Endothelial cell (in vitro differentiated cells): ENCODE measurements at regions not wholly inside any gene's neighbourhood (a gene's known extent, or its start where the extent isn't known, plus 50 kb on each side); places are given as distances from the start of the nearest gene placed in this dataset.

Experiments used
- DNase-seq: peaks from one replicate; pipeline ENCODE4 v3.0.0; 2021; ENCODE audit warnings: low spot score
- H3K27ac Mint-ChIP-seq: one replicate; pipeline ENCODE4 v1.8.0; 2021; ENCODE audit warnings: mixed read lengths, inconsistent platforms; ENCODE audit not compliant: unreplicated experiment
- H3K27me3 Mint-ChIP-seq: one replicate; pipeline ENCODE4 v1.8.0; 2021; ENCODE audit warnings: mild to moderate bottlenecking, moderate library complexity, mixed read lengths, inconsistent platforms; ENCODE audit not compliant: unreplicated experiment
- H3K36me3 Mint-ChIP-seq: one replicate; pipeline ENCODE4 v1.8.0; 2021; ENCODE audit warnings: mild to moderate bottlenecking, low read depth, mixed read lengths, inconsistent platforms; ENCODE audit not compliant: unreplicated experiment
- H3K4me1 Mint-ChIP-seq: one replicate; pipeline ENCODE4 v1.8.0; 2021; ENCODE audit warnings: mild to moderate bottlenecking, mixed read lengths, inconsistent platforms; ENCODE audit not compliant: unreplicated experiment
- H3K4me3 Mint-ChIP-seq: one replicate; pipeline ENCODE4 v1.8.0; 2021; ENCODE audit warnings: mild to moderate bottlenecking, mixed read lengths, inconsistent platforms; ENCODE audit not compliant: unreplicated experiment
- H3K9me3 Mint-ChIP-seq: one replicate; pipeline ENCODE4 v1.8.0; 2021; ENCODE audit warnings: mixed read lengths, inconsistent platforms; ENCODE audit not compliant: unreplicated experiment
- TF ChIP-seq, protein P1 (sequence below): fragments of 200-600 bp; sonication (generic); IDR thresholded peaks from one replicate; pipeline ENCODE4 v1.5.0; 2021; ENCODE audit warnings: antibody characterized with exemption; ENCODE audit not compliant: unreplicated experiment

DNA sequence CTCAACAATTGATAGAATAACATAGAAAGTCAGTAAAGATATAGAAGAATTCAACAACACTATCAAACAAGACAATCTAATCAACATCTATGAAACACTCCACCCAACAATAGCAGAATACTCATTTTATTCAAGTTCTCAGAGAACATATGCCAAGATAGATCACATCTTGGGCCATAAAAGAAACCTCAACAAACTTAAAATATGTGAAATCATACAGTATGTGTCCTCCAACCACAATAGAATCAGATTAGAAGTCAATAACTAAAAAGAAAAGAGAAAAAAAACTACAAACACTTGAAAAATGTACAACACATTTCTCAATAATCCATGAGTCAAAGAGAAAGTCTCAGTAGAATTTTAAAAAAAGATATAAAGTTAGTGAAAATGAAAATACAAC lies 78.6 kb upstream of the LDB2 start:
- TF ChIP-seq, protein P1, sequence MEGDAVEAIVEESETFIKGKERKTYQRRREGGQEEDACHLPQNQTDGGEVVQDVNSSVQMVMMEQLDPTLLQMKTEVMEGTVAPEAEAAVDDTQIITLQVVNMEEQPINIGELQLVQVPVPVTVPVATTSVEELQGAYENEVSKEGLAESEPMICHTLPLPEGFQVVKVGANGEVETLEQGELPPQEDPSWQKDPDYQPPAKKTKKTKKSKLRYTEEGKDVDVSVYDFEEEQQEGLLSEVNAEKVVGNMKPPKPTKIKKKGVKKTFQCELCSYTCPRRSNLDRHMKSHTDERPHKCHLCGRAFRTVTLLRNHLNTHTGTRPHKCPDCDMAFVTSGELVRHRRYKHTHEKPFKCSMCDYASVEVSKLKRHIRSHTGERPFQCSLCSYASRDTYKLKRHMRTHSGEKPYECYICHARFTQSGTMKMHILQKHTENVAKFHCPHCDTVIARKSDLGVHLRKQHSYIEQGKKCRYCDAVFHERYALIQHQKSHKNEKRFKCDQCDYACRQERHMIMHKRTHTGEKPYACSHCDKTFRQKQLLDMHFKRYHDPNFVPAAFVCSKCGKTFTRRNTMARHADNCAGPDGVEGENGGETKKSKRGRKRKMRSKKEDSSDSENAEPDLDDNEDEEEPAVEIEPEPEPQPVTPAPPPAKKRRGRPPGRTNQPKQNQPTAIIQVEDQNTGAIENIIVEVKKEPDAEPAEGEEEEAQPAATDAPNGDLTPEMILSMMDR: no peak
- Mint-ChIP-seq H3K27me3 (no peaks in the 10 kb centered on the region), H3K27ac (no peak overlapping the region), H3K36me3 (no peaks in the 10 kb centered on the region), H3K4me1 (peaks cover 3% of the 10 kb centered on the region), H3K9me3 (no peaks in the 10 kb centered on the region), H3K4me3 (no peak overlapping the region)
- no peak for DNase-seq

DNA sequence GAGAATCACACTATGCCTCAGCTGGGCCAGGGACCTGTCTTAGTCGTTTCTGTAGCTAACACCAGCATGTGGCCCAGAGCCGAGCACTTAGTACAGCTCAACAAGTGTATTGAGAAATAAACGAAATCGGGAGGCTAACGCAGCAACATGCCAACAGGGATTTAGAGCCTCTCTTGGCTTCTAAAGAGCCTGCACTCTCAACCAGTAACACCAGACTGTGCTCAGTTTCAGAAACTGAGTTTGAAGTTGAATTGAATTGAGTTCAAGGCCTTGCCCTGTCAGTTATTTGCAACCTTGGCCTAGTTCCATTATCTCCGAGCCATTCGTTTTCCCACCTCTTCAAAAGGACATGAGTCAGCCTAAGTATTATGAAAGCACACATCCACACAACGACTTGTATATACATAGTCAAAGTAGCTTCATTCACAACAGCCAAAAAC lies 71.3 kb upstream of the LDB2 start:
- Mint-ChIP-seq H3K9me3 (no peaks in the 10 kb centered on the region), H3K4me1 (no peaks in the 10 kb centered on the region), H3K36me3 (no peaks in the 10 kb centered on the region), H3K4me3 (no peak overlapping the region), H3K27me3 (peaks cover 3% of the 10 kb centered on the region), H3K27ac (no peak overlapping the region)
- no peak for DNase-seq
- TF ChIP-seq, protein P1: no peak

DNA sequence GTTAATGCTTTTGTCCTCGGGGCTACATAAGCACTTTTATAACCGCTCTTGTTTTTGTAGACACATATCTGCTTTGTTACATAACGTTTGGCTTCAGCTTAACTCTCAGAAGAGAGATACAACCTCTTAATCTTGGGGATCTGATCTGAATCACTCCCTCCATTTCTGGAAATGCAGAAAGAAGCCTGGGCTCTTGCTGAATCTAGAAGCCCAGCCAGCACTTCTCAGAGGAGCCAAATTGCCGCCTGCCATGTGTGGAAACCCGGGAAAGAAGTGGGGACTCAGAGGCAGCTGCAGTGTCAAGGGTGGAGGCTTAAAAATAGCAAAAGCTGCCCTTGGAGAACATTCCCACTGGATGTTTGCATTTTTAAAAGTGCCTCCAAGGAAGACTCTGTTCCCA lies 69.3 kb upstream of the LDB2 start:
- H3K27me3 Mint-ChIP-seq: peaks cover 5% of the 10 kb centered on the region

DNA sequence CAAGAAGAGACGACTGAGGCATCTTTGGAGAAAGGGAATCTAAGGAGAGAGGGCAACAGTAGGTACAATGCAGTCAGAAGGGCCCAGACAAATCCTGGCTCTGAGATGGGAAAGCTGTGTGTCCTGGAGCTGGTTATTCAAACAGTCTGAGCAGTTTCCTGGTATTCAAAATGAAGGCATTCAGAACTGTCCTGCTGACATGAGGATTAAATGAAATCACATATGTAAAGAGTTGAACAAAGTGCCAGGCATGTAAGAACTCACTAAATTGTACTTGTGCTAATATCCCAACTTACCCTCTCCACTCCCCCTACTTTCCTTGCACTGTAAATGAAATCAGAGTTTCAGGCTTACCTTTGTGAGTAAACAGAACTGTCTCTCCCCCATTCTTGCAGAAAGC lies 60.9 kb upstream of the LDB2 start:
- peaks cover 8% of the 10 kb centered on the region for H3K36me3 Mint-ChIP-seq
- no peak for DNase-seq
- peaks cover 6% of the 10 kb centered on the region for H3K9me3 Mint-ChIP-seq
- no peak overlapping the region for H3K27ac Mint-ChIP-seq
- no peak overlapping the region for H3K4me3 Mint-ChIP-seq
- H3K4me1 Mint-ChIP-seq: peaks cover 17% of the 10 kb centered on the region
- no peaks in the 10 kb centered on the region for H3K27me3 Mint-ChIP-seq
- TF ChIP-seq, protein P1: no peak

More for the DNA sequence above, 69.3 kb upstream of the LDB2 start:
- no peak for DNase-seq
- Mint-ChIP-seq H3K36me3 (no peaks in the 10 kb centered on the region), H3K27ac (no peak overlapping the region), H3K4me3 (no peak overlapping the region), H3K4me1 (no peaks in the 10 kb centered on the region), H3K9me3 (no peaks in the 10 kb centered on the region)
- TF ChIP-seq, protein P1: no peak

DNA sequence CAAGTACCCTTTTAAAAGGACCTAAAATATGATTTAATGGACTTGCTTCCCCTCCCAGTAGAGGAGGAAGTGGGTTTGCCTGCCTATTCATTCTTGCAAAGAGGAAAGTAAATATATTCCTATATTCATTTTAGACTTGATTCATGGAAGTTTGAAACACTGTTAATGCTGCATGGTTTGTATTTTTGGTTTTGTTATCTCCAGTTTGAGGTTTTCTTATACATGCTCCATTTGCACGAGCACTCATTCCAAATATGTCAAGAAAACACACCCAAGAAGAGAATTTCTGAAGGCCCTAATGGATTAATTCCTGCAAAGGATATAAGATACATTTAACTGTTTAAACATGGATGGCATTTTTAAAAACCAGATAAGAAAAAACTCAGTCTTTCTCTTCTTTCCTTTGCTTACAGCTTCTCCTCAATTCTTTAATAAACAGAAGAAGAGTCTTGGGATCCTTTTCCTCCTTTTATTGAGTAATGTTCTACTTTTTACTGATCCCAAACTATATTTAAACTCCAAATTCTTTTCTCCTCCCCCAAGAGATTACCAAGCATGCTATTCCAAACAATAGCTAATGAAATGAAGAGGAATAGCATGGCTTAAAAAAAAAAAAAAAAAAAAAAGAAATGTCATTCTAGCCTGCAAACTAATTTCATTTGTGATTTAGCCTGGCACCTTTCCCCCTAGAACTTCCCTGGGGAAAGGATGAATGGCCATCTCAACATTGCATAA lies 54.6 kb upstream of the LDB2 start:
- peaks cover 3% of the 10 kb centered on the region for H3K4me1 Mint-ChIP-seq
- TF ChIP-seq, protein P1: no peak
- H3K27me3 Mint-ChIP-seq: no peaks in the 10 kb centered on the region
- H3K36me3 Mint-ChIP-seq: no peaks in the 10 kb centered on the region
- H3K27ac Mint-ChIP-seq: no peak overlapping the region
- no peaks in the 10 kb centered on the region for H3K9me3 Mint-ChIP-seq
- no peak overlapping the region for H3K4me3 Mint-ChIP-seq
- DNase-seq: no peak
